ENCODE measurements at regions not wholly inside any gene's neighbourhood (a gene's known extent, or its start where the extent isn't known, plus 50 kb on each side); places are given as distances from the start of the nearest gene placed in this dataset.

DNA sequence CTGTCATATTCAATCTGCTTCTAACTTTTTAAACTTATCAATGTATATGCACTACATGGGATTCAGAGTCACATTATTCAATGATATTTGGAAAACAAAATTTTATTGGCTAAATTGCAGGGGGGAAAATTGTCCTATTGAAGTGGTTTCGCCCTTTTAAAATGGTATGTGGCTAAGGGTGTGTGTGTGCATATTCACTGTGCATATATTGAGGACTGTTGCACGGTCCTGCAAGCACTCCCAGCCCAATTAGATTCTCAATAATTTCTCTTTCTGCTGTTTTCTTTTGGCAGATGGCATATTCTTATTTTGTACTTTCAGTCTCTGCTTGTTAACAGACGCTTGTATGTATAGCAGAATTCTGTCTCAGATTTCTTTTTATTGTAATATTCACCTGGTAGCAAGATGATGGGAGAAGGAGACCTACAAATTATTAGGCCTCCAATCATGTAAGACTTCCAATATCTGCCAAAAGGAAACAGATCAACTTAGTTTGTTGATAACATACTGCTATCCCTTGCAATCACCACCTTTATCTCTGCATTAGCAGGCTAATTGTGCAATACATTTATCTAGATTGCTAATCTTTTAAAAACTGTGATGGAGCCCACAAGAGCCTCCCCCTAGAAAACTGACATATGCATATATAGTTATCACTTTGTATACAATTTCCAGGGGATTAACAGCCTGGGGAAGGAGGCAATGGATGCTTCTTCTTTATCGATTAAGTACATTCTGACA lies 411.5 kb downstream of the PLK2 start:
- TF ChIP-seq POLR2A (IDR thresholded peaks at IDR 0.05; ENCODE audit: low read depth, low read length) (no peak), POU2F2 (IDR thresholded peaks at IDR 0.05; ENCODE audit: low read depth, low read length) (no peak), TAF1 (IDR thresholded peaks at IDR 0.05; ENCODE audit: low read depth, low read length) (no peak)
- DNase-seq (ENCODE audit: insufficient read length, low spot score) = no peak
- no peak for FAIRE-seq

- no peak for DNase-seq (ENCODE audit: insufficient read length, low spot score)
- FAIRE-seq = no peak
- TF ChIP-seq POU2F2 (IDR thresholded peaks at IDR 0.05; ENCODE audit: low read depth, low read length) = no peak
- TF ChIP-seq PAX5 (IDR thresholded peaks at IDR 0.05; ENCODE audit: insufficient read depth, low read length, severe bottlenecking) = no peak
- TF ChIP-seq POLR2A (IDR thresholded peaks at IDR 0.05; ENCODE audit: low read depth, low read length) = no peak
- TF ChIP-seq POLR2AphosphoS5 (IDR thresholded peaks at IDR 0.05; ENCODE audit: low read depth, low read length) = no peak
- TF ChIP-seq TAF1 (IDR thresholded peaks at IDR 0.05; ENCODE audit: low read depth, low read length) = no peak
- TF ChIP-seq SPI1 (IDR thresholded peaks at IDR 0.05; ENCODE audit: low read depth, low read length) = no peak
Measured at GRCh38 chr5:58046371-58046770, 413.5 kb downstream of the PLK2 start.

GRCh38 chr5:58044166-58044565 lies 415.7 kb downstream of the PLK2 start:
- TF ChIP-seq PAX5 (IDR thresholded peaks at IDR 0.05; ENCODE audit: insufficient read depth, low read length, severe bottlenecking) (no peak), POU2F2 (IDR thresholded peaks at IDR 0.05; ENCODE audit: low read depth, low read length) (no peak), TAF1 (IDR thresholded peaks at IDR 0.05; ENCODE audit: low read depth, low read length) (no peak), SPI1 (IDR thresholded peaks at IDR 0.05; ENCODE audit: low read depth, low read length) (no peak), POLR2AphosphoS5 (IDR thresholded peaks at IDR 0.05; ENCODE audit: low read depth, low read length) (no peak)
- DNase-seq (ENCODE audit: insufficient read length, low spot score) (no peak), FAIRE-seq (no peak)

DNA sequence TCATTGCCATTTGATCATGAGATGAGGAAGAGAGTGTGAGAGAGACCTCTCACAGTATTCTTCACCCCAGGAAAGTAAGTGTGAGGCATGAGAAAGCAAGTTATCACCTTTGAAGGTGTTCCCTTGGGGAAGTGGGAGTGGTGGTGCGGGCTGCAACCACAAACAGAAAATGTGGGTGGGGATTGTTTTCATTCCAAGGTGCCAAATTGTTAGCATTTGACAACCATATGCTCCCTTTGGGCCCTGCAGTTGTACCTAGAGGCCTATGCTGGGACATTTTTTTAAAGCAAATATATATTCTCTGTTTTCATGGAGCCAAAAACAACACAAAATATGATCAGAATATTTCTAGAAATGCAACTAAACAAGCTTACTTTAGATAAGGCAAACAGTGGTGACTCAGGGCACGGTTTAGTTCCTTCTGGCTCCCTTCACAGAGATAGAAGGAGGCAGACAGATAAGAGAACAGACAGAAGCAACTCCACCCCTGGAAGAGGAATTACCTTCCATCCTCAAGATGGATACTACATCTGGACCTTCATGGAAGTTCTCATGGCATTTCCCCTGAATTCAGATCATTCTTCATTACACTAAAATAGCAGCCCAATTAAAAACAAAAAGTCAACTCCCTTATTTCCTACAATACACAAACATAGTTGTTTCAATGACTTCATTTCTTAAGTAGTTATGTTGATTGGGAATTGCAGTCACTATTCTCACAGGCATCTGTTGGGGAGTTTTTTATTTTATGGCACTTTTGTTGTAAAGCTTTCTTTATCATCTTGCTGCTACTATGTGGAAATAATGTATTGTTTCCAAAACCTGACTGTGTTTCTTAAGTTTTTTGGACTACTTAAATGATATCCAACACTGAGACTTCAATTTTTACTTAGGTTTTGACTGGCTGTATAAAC lies 416.6 kb downstream of the PLK2 start:
- FAIRE-seq = no peak
- DNase-seq (ENCODE audit: insufficient read length, low spot score) = no peak
- TF ChIP-seq POLR2A (IDR thresholded peaks at IDR 0.05; ENCODE audit: low read depth, low read length) (no peak), PAX5 (IDR thresholded peaks at IDR 0.05; ENCODE audit: insufficient read depth, low read length, severe bottlenecking) (no peak), POLR2AphosphoS5 (IDR thresholded peaks at IDR 0.05; ENCODE audit: low read depth, low read length) (no peak), POU2F2 (IDR thresholded peaks at IDR 0.05; ENCODE audit: low read depth, low read length) (no peak), TAF1 (IDR thresholded peaks at IDR 0.05; ENCODE audit: low read depth, low read length) (no peak), SPI1 (IDR thresholded peaks at IDR 0.05; ENCODE audit: low read depth, low read length) (no peak)

DNA sequence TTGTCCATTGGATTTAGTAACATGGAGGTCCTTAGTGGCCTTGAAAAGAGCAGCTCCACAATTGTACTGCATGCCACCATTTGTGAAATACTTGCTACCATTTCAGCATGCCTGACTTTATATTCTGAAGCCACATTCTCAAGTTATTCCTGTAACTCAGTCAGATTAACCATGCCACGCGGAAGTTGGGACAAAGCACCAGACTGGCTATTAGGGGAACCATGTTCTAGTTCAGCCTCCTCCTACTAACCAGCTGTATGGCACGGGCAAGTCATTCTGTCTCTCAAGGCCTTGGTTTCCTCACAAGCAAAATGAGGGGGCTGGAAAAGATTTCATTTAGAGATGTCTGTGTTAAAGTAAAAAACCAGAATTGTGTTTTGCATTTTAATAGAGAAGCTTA lies 418.0 kb downstream of the PLK2 start:
- TF ChIP-seq TAF1 (IDR thresholded peaks at IDR 0.05; ENCODE audit: low read depth, low read length) (no peak), POLR2AphosphoS5 (IDR thresholded peaks at IDR 0.05; ENCODE audit: low read depth, low read length) (no peak), PAX5 (IDR thresholded peaks at IDR 0.05; ENCODE audit: insufficient read depth, low read length, severe bottlenecking) (no peak), SPI1 (IDR thresholded peaks at IDR 0.05; ENCODE audit: low read depth, low read length) (no peak), POLR2A (IDR thresholded peaks at IDR 0.05; ENCODE audit: low read depth, low read length) (no peak), POU2F2 (IDR thresholded peaks at IDR 0.05; ENCODE audit: low read depth, low read length) (no peak)
- DNase-seq (ENCODE audit: insufficient read length, low spot score) (no peak), FAIRE-seq (no peak)

DNA sequence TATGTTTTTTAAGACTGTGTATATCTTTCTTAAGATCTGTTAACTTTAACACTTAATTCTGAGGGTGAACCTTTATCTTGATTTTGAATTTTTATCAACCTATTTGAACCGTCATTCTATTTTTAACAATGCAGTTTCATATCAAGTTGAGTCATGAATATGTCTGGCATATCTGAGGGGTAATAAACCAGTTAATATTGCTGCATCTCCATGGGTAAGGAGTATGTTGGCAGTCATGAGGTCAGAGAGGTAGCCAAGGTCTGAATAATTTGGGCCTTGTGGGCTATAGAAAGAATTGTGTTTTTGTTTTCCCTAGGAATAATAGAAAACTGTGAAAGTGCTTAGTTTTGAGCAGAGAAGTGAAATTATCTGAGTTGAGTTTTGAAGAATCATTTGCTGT lies 419.0 kb downstream of the PLK2 start:
- DNase-seq (ENCODE audit: insufficient read length, low spot score) (no peak), FAIRE-seq (no peak)
- TF ChIP-seq POLR2AphosphoS5 (IDR thresholded peaks at IDR 0.05; ENCODE audit: low read depth, low read length) (no peak), TAF1 (IDR thresholded peaks at IDR 0.05; ENCODE audit: low read depth, low read length) (no peak), PAX5 (IDR thresholded peaks at IDR 0.05; ENCODE audit: insufficient read depth, low read length, severe bottlenecking) (no peak), POU2F2 (IDR thresholded peaks at IDR 0.05; ENCODE audit: low read depth, low read length) (no peak), POLR2A (IDR thresholded peaks at IDR 0.05; ENCODE audit: low read depth, low read length) (no peak), SPI1 (IDR thresholded peaks at IDR 0.05; ENCODE audit: low read depth, low read length) (no peak)

- TF ChIP-seq POU2F2 (IDR thresholded peaks at IDR 0.05; ENCODE audit: low read depth, low read length) = no peak
- DNase-seq (ENCODE audit: insufficient read length, low spot score) (no peak), FAIRE-seq (no peak)
Measured at GRCh38 chr5:58040044-58040443, 419.8 kb downstream of the PLK2 start.

DNA sequence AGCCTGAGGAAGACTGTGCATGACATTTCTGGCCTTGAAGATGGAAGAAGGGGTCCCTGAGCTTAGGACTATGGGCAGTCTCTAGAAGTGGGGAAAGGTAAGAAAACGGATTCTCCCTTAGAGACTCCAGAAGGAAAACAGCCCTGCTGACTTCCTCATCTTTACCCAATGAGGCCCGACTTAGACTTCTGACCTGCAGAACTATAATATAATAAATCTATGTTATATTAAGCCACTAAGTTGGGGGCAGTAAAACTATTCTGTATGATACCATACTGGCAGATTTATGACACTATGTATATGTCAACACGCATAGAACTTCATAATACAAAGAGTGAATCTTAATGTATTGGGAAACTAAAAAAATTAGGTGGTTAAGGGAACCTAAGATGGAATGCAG lies 422.0 kb downstream of the PLK2 start:
- FAIRE-seq = no peak
- TF ChIP-seq POLR2A (IDR thresholded peaks at IDR 0.05; ENCODE audit: low read depth, low read length) (no peak), POU2F2 (IDR thresholded peaks at IDR 0.05; ENCODE audit: low read depth, low read length) (no peak), SPI1 (IDR thresholded peaks at IDR 0.05; ENCODE audit: low read depth, low read length) (no peak), TAF1 (IDR thresholded peaks at IDR 0.05; ENCODE audit: low read depth, low read length) (no peak), PAX5 (IDR thresholded peaks at IDR 0.05; ENCODE audit: insufficient read depth, low read length, severe bottlenecking) (no peak), POLR2AphosphoS5 (IDR thresholded peaks at IDR 0.05; ENCODE audit: low read depth, low read length) (no peak)
- DNase-seq (ENCODE audit: insufficient read length, low spot score) = no peak

DNA sequence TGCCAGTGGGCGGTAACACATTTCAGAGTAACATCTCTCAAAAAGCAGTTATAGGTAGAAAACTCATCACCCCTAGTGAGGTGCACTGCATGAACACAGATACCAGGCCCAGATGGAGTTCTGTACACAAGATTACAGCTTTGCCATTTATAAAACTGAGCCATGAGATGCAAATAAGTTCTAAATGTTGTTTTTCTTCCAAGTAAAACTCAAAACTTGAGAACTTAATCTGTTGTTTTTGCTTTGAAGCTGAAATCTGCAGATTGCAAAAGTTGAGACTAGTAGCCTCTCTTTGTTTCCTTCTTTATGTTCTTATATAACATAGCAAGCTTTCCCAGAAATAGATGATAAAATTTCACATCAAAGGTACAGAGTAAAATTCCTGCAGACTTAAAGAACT lies 434.1 kb downstream of the PLK2 start:
- DNase-seq (ENCODE audit: insufficient read length, low spot score) = no peak
- no peak for FAIRE-seq

More for the DNA sequence above, 434.1 kb downstream of the PLK2 start:
- no peak for TF ChIP-seq POU2F2 (IDR thresholded peaks at IDR 0.05; ENCODE audit: low read depth, low read length)
- TF ChIP-seq SPI1 (IDR thresholded peaks at IDR 0.05; ENCODE audit: low read depth, low read length) = no peak
- TF ChIP-seq POLR2AphosphoS5 (IDR thresholded peaks at IDR 0.05; ENCODE audit: low read depth, low read length) = no peak
- TF ChIP-seq PAX5 (IDR thresholded peaks at IDR 0.05; ENCODE audit: insufficient read depth, low read length, severe bottlenecking) = no peak
- no peak for TF ChIP-seq POLR2A (IDR thresholded peaks at IDR 0.05; ENCODE audit: low read depth, low read length)
- no peak for TF ChIP-seq TAF1 (IDR thresholded peaks at IDR 0.05; ENCODE audit: low read depth, low read length)
